Hypothalamus (tissue), 51 donors: ENCODE measurements at regions not wholly inside any gene's neighbourhood (a gene's known extent, or its start where the extent isn't known, plus 50 kb on each side); places are given as distances from the start of the nearest gene placed in this dataset.

Source experiments
- DNase-seq, 51 donors: peaks; one replicate each; lab custom pipeline; 2025; lab: John Stamatoyannopoulos, UW

- DNase-seq, result no peak
These were observed 818.5 kb upstream of the SALL3 start for GRCh38 chr18:78160961-78161656.

GRCh38 chr18:78165525-78165924 is 814.1 kb upstream of the SALL3 start:
- no peak for DNase-seq

- no peak for DNase-seq
These were observed 811.1 kb upstream of the SALL3 start for GRCh38 chr18:78168526-78168925.

- peak in 1 of 51 donors; percentile 27 for DNase-seq
These were observed 810.3 kb upstream of the SALL3 start for GRCh38 chr18:78169174-78169864.

GRCh38 chr18:78171954-78172353 is 807.7 kb upstream of the SALL3 start:
- DNase-seq, result no peak

GRCh38 chr18:78174737-78175136 is 804.9 kb upstream of the SALL3 start:
- no peak for DNase-seq

GRCh38 chr18:78178812-78179211 is 800.8 kb upstream of the SALL3 start:
- no peak for DNase-seq

GRCh38 chr18:78180741-78181140 is 798.9 kb upstream of the SALL3 start:
- no peak for DNase-seq

- no peak for DNase-seq
These were observed 795.8 kb upstream of the SALL3 start for GRCh38 chr18:78183815-78184214.

- DNase-seq, result no peak
These were observed 788.3 kb upstream of the SALL3 start for GRCh38 chr18:78191276-78191675.

- DNase-seq, result peak in 23 of 51 donors; percentile 9 to 59 (median 24)
These were observed 787.6 kb upstream of the SALL3 start for GRCh38 chr18:78192054-78192453.

- no peak for DNase-seq
These were observed 783.3 kb upstream of the SALL3 start for GRCh38 chr18:78196280-78196679.

GRCh38 chr18:78199002-78199401 is 780.6 kb upstream of the SALL3 start:
- DNase-seq, result no peak

GRCh38 chr18:78199611-78200010 is 780.0 kb upstream of the SALL3 start:
- no peak for DNase-seq

- DNase-seq, result no peak
These were observed 771.7 kb upstream of the SALL3 start for GRCh38 chr18:78207942-78208341.

- DNase-seq, result no peak
These were observed 771.2 kb upstream of the SALL3 start for GRCh38 chr18:78208461-78208860.

- DNase-seq, result no peak
These were observed 766.1 kb upstream of the SALL3 start for GRCh38 chr18:78213361-78213994.

- DNase-seq, result no peak
These were observed 758.1 kb upstream of the SALL3 start for GRCh38 chr18:78221496-78221895.

- no peak for DNase-seq
These were observed 750.6 kb upstream of the SALL3 start for GRCh38 chr18:78228974-78229373.

- DNase-seq, result no peak
These were observed 748.7 kb upstream of the SALL3 start for GRCh38 chr18:78230911-78231310.

GRCh38 chr18:78232196-78232595 is 747.4 kb upstream of the SALL3 start:
- no peak for DNase-seq

- DNase-seq, result no peak
These were observed 741.8 kb upstream of the SALL3 start for GRCh38 chr18:78237864-78238263.
